Daoy (cell line): ENCODE measurements at regions not wholly inside any gene's neighbourhood (a gene's known extent, or its start where the extent isn't known, plus 50 kb on each side); places are given as distances from the start of the nearest gene placed in this dataset.

Experiments used
- DNase-seq: peaks from one replicate; pipeline ENCODE4 v3.0.0-alpha.2; 2015; ENCODE audit warnings: low read depth

- no peak for DNase-seq
Observed at GRCh38 chr21:16642353-16642752, 870.5 kb upstream of the CXADR start.

DNA sequence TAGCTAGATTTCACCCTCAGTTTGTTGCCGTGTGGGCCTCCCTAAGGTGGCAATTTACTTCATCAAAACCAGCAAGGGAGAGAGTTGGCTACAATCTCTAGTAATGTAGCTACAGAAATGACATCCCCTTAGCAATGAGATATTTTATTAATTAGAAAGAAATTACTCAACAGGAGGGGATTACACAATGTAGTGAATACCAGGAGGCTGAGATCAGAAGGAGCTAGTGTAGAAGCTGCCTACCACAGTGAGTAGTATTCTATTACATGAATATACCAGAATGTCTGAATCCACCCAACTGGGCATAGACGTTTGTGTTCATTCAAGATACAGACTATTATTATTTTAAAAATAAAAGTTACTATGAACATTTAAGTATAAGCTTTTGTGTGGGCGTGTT is 868.2 kb upstream of the CXADR start:
- DNase-seq = no peak

DNA sequence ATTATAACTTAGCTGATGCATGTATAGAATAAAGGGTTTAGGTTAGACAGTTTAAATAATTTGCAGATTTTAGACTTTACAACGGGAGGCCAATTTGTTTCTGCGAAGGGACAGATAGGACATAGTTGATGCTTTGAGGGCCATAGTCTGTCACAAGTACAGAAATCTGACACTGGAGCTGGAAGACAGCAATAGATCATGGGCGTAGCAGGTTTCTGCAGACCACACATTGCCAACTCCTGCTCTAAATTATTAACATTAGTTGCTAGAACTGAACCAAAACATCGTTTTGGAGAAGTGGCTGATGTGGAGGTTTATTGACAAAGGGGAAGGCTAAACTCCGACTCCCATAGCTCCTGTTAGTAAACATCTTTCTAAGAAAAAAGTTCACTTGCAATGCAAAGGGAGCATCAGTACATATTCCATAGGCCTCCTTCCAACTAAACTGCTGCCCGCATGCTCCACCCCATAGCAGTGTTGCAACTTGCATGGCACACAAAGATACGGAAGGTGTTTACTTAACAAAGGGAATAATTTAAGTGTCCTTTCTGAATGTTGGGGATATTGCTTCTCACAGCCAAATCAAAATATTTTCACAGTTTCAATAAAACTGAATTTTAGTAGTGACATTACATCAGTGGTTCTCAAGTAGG is 862.0 kb upstream of the CXADR start:
- DNase-seq = no peak

DNA sequence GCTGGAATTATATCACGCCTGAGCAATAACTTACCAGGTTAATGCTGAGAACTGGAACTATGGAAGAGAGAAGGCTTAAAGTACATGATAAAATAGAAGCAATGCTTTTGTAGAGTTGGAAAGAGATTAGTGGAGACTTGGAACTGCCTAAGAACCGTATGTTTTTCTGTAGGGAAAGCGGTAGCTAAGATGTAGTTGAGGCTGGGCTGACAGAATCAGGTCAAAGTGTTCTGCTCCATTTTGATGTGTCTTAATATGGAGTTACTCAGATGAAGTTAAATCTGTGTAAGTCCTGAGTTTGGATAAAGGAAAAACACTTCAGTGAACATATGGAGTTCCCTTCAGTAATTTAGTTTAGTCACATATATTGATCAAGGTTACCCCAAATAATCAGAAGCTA is 860.9 kb upstream of the CXADR start:
- DNase-seq = no peak

GRCh38 chr21:16663436-16663835 is 849.4 kb upstream of the CXADR start:
- no peak for DNase-seq

DNA sequence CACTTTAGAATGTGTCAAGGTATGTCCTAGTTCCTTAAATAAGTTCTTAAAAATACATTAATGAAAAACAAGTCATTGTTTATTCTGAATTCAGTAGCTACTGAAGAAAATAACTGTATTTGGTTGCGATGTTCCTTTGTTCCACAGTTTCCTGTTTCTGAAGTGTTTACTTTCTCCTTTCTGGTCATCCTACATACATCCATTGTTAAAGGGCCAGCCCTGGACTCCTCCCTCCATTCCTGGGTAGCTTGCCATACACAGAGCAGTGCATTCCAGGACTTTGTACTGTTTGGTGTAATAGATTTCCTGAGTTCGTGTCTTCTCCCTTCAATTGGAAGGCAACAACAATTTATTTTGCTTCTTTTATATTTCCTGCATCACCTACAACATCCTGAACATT is 845.4 kb upstream of the CXADR start:
- no peak for DNase-seq

DNA sequence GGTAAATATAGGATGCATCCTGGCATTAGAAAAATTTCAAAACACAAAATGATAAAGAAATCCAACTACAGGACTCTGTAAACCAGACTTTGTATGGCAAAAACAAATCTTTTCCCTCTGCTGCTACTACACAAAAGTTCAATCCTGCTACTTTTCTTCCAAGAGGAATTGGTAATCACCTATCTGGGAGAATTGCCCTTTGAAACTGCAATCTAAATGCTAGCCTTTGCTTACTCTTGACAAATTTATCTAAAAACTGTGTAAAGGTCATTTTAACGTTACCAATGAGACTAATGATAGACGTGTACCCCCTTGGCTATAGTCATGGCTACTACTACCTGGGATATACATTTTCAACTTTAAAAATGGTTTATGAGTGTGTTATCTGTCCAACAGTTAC is 837.9 kb upstream of the CXADR start:
- DNase-seq = no peak

- no peak for DNase-seq
Observed at GRCh38 chr21:16676391-16676790, 836.5 kb upstream of the CXADR start.

DNA sequence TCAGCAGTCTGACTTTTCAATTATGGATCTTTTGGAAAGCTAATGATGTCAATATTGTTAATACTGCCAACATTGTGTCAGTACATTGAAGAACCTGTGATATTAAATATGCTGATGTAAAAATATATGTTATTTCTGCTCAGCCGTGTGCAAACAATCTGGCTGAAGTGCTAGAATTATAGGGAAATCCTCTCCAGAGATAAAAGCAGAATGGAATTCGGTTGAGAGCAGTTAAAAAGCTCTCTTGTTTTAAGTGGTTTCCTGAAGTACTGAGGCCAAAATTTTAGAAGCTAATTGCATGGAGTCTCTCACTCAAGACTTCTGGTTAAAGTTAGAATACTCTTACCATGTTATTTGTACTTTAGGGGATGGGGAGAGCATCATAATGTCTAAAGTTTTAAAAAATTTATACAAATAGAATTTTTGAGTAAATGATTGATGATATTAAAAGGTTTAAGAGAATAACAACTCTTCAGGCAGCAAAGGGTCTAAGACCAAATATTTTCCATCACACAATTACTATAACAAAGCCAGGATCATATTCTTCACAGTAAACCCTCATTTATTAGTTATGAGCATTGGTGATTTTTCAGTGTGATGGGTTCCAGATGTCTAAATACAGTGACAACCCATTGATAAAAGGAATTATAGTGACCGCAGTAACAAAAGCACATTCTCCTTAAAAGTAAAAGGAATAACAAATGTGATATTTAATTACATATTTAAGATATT is 834.2 kb upstream of the CXADR start:
- DNase-seq = no peak

- no peak for DNase-seq
Observed at GRCh38 chr21:16695074-16695473, 817.8 kb upstream of the CXADR start.

DNA sequence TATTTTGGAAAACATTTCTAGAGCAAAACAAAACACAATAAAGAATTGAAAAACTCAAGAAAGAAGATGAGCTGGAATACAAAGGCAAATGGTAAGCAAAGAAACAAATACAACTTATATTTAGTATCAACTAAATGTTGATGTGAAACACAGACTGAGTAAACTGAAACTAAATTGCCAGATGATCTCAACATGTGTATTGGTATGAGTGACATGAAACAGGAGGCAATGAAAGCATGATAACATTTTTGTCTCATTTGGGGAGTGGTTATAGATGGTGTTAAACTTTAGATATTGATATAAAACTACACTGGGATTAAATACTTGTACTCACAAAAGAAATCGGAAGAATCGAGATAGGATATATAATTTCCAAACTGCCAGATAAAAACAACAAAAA is 805.6 kb upstream of the CXADR start:
- no peak for DNase-seq

GRCh38 chr21:16708101-16708835 is 804.6 kb upstream of the CXADR start:
- no peak for DNase-seq

DNA sequence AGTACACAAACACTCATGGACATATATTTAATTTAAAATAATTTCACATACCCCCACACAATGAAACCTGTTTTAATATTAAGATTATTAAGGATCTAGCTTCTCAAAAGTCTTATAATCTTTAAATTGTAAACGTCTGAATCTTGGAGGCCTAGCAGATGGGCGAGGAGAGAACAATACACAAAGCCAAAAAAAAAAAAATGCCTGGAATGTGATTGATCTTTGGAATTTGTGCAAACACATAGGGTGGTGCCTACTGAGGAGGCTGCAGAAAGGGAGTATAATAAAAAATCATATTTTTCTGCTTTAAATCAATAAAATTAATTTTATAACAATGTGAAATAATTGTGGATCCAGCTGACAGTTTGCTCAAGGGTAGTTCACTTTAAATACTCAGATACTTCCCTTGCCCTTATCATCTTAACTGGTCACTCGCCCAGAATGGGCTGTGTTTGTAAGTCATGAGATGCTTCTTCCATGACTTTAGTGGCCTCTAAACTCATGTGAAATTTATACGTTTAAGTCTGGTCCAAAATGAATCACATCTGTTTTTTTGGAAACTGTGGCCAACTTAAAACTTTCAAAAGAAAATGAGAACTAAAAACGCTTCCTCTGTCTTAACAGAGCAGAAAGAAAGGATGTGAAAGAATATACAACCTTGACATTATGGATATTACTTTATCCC is 802.8 kb upstream of the CXADR start:
- no peak for DNase-seq

DNA sequence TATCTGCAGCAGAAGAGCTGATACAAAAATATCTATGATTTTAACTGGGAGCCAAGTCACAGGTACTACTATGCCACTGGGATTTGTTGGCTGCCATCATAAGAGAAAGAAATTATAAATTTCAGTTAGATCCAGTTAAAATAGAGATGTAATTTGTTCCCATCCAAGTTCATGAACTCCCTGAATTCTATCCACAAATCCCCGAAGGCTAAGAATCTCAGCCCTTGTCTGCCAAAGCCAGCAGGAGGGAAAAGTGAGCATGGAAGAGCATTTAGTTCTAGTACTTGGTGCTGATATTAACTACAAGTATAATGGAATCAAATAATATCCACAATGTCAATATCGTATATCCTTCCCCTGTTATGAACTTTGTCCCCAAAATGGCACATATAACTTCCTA is 801.1 kb upstream of the CXADR start:
- DNase-seq = no peak

DNA sequence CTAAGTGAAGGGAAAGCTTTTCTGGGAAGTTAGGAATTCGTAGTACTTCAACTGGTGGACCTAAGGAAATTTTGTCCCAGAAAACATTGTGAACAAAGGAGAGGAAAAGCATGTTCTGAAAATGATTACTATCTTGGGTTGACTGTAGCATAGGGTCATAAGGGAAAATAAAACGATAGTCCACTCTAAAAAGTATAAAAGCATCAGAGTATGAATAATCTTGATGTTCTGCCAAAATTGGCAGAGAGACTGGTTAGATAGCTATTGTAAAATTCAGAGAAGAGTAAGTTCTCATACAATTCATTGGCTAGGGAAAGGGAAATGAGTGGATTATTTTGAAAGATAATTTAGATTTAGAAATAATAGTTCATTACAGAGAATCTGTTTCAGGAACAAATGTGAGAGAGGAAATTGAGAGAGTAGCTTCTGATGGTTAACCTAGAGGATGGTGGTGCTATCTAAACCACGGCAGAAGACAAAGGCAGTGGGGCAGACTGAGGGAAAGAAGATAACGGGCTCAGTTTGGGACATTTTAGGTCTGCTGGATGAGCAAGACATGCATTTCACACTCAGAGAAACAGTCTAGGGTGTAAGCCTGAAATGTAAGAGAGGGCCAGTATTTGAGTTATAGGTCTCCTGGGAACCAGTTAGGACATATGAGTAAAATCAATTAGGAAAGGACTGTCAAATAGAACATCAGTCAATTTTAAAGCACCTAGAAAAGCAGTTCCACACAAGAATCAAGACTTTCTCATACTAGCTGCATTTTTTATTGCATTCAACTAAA is 799.3 kb upstream of the CXADR start:
- DNase-seq = no peak

GRCh38 chr21:16740511-16740910 is 772.3 kb upstream of the CXADR start:
- no peak for DNase-seq

DNA sequence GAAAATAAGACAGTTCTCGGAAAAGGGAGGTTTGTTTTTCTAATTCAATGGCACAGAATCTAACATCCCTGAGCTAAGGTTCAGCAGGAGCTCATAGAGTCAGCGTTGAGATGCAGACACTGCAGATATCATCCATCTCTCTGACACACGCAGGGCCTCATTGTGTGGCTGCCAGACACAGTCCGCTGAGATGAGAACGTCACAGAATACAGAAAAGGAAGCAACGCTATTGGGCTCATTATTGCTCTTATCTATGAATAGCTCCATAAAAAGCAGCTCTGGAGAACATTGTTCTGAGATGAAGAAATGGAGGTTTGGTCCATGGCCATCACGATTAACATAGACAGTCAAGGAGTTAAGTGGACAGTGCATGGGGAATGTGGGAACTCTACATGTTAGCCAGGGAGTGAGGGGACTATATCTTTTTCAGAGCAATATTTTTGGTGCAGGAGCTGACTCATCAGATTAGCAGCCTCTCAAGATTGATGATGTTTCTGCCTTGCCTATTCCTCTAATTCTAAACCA is 771.6 kb upstream of the CXADR start:
- no peak for DNase-seq

- no peak for DNase-seq
Observed at GRCh38 chr21:16742131-16742641, 770.7 kb upstream of the CXADR start.

DNA sequence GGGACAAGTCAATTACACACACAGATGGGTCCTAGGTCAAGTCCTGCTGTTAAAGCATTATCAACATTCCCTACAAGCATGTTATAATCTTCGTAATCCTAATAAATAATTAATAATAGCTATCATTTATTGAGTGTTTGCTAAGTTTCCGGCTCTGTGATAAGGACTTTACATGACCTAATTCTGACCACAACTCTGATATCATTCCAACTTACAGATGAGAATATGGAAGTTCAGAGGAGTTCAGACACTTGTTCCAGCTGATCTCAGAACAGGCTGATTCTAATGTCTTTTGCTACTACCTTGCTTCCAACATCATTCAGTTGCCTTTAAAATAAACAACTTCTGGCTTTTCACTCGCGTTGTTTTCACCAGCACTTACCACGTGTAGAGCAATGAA is 770.1 kb upstream of the CXADR start:
- no peak for DNase-seq

DNA sequence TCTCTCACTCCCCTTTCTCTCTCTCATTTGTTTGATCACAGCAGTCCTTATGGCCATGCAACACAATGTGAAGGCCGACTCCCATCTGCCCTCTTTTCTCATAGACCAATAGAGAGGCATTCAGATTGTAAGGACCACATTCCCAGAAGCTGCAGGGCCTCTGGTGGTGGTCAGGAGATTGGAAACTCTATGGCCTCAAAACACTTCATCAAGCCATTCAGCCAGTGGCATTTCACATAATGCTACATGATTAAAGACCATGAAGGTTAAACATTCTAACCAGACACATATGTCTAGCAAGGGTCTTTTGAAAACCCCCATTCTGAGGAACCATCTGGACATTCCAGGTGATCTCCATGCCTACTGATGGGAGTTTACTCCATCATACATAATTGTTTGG is 769.5 kb upstream of the CXADR start:
- DNase-seq = no peak

GRCh38 chr21:16750926-16751325 is 761.9 kb upstream of the CXADR start:
- DNase-seq = no peak
